Peyer's patch (tissue), 4 donors: ENCODE measurements at regions not wholly inside any gene's neighbourhood (a gene's known extent, or its start where the extent isn't known, plus 50 kb on each side); places are given as distances from the start of the nearest gene placed in this dataset.

Experiments used
- CTCF ChIP-seq, 6 experiments: fragments of 450-650 bp in 4 of 6; fragments of 200-600 bp in 2 of 6; sonication (generic) in 1 of 6; IDR thresholded peaks; one replicate each; pipeline ENCODE4 v1.5.1; 2017 to 2019; ENCODE audit warnings: antibody characterized with exemption in 6 of 6, mild to moderate bottlenecking in 3 of 6, moderate library complexity in 1 of 6
- POLR2A ChIP-seq, 2 donors: fragments of 450-650 bp; IDR thresholded peaks; one replicate each; pipeline ENCODE4 v1.5.1; 2017; ENCODE audit warnings: antibody characterized with exemption in 2 of 2, mild to moderate bottlenecking in 2 of 2, moderate library complexity in 2 of 2

GRCh38 chr4:155134136-155134535 is 74.3 kb upstream of the NPY2R start:
- TF ChIP-seq CTCF (IDR thresholded peaks at IDR 0.05) (no peak), POLR2A (IDR thresholded peaks at IDR 0.05) (no peak)
